ENCODE measurements at regions not wholly inside any gene's neighbourhood (a gene's known extent, or its start where the extent isn't known, plus 50 kb on each side); places are given as distances from the start of the nearest gene placed in this dataset.
"Not testable (repeated sequence)": the region's sequence is repeated elsewhere in the genome, so short reads cannot be mapped to it uniquely, and the experiment has no call there.

DNA sequence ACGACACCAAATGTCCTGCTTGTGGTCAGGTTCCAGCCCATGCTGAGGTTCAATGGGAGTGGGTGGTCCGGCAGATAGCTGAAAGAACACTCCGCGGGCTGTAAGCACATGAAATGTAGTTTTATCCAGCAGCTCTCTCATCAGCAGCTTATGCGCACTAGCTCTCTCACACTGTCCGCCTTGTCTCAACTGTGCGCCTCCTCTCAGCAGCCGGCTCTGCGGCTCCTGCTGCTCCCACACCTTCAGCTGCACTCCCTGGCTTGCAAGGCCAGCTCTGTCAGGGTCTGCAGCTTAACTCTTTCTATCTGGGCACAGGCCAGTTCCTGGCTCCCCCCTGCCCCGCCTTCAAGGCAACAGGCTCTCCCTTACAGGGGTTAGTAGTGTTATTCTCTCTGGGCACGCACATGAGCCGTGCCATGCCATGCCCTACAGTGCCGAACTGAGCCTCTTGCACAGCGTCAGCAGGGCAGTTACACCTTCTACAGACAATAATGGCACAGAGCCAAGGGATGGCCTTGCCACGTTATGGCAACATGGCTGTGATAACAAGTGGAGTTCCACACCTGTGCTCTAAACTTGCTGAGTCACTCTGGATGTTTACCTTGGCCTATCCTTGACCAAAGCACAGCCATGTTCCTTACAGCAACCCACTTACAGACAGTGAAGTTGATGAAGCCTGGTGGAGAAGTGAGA, 84.0 kb upstream of the LRFN2 start:
- DNase-seq, result peak; percentile 83

DNA sequence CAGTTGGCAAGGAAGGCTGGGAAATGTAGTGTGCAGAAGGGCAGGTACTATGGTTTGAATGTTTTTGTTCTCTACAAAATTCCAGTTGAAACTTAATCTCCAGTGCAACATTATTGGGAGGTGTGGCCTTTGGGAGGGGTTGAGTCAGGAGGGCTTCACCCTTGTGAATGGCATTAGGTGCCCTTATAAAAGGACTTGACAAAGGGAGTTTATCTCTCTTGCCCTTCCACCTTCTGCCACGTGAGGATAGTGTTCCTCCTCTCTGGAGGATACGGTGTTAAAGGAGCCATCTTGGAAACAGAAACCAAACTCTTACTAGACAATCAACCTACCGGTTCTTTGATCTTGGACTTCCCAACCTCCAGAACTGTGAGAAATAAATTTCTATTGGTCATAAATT, 82.2 kb upstream of the LRFN2 start:
- no peak for DNase-seq

DNA sequence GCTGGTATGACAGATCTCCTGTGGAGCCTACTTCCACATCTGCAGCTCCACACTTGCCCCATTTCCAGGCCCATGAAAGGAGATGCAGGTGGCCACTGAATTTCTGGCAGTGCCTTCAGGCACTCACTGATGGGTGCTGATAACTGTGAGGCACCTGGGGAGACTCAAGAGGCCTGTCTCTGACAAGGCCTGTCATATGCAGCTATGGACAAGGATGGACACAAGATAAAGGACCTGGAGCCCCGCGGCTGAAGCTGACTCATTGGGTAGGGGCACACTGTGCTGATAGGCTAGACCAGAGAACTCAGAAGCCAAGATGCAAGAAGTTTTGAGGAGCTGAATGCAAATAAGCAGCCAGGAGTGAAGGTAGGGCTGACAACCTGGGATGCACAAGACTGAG, 81.0 kb upstream of the LRFN2 start:
- DNase-seq, result no peak

DNA sequence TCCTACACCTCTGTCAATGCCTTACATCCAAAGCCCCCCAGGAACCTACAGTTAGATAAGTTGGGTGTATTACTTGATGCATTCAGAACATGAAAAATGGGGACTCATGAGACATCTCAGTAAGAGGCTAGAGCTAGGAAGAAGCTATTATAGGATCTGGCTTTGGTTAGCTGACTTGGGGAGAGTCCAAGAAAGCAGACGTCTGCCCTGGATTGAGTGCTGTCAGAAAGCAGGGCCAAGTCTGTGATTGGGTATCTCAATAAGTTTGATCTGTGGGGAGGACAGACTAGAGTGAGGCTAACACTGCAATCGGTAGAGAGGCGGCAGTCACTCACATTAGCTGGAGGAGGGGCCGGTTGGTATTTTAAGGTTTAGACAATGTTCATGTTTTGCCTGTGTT, 79.4 kb upstream of the LRFN2 start:
- no peak for DNase-seq

DNA sequence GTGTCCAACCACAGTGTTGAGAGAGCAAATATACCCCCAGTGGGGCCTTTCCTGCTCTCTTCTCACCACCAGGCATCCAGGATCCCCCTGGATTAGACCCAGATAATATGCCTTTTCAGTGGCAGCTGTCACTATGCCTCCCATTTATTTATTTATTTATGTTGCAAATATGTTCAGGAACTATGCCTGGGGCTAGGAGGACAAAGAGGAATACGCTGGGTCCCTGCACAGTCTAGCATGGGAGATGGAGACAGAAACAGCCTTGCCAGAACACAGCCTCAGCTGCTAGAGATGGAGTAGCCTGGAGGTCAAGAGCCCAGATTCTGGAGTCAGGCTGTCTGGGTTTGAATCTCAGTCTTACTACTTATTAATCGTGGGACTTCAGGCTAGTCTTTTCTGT, 74.6 kb upstream of the LRFN2 start:
- peak; percentile 50 for DNase-seq

DNA sequence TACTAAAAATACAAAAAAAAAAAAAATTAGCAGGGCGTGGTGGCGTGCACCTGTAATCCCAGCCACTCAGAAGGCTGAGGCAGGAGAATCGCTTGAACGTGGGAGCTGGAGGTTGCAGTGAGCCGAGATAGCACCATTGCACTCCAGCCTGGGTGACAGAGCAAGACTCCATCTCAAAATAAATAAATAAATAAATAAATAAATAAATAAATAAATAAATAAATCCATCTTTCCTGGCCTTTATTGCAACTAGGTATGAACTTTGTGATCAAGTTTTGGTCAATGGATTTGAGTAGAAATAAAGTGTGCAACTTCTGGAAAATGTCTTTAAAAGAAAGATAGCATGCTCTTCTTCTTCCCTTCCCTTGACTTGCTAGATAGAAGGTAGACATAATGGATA, 69.6 kb upstream of the LRFN2 start:
- not testable (repeated sequence) for DNase-seq

DNA sequence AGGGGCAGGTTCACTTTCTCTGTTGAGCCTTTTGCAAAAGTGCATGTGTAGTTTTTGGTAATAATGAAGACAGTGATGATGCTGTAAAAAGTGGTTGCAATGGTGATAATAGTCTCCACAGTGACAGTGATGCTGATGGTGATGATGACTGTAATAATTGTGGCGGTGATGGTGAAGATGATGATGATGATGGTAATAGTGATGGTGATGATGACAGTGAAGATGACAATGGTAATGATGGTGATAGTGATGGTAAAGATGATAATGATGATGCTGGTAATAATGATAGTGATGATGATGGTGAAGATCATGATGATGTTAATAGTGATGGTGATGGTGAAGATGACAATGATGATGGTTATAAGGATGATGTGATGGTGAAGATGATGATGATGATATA, 67.7 kb upstream of the LRFN2 start:
- DNase-seq, result no peak

DNA sequence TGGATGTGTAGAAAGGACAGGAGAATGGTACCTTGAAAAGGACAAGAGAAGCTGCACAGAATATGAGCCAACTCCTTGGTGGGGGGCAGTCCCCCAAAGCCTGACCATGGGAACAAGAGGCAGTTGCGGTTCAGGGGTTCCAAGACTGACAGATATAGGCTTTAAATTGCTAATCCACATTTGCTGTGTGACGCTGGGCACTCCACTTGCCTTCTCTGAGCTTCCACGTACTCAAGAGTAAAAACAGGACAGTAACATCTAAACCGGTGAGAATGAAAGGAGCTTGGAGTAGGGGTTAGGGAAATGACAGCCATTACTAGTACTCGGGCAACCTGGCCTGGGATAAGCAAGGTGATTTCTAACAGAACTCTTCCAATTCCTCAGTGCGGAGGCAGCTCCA, 57.9 kb upstream of the LRFN2 start:
- DNase-seq, result no peak

DNA sequence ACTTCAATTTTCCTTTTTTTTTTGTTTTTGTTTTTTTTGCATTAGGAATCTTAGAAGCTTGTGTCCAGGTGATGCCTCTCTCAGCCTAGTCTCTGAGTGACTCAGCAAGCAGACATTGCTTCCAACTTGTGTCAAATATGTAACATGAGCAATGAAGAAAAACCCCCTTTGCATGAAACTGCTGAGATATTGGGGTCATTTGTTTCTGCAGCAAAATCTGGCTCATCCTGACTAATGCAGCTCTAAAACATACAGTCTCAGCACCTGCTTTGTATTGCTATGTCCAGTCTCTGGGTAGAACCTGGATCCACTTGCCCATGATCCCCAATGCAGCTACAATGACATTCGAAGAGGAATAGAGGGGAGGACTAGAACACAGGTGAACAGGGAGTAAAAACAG, 55.7 kb upstream of the LRFN2 start:
- DNase-seq, result no peak

DNA sequence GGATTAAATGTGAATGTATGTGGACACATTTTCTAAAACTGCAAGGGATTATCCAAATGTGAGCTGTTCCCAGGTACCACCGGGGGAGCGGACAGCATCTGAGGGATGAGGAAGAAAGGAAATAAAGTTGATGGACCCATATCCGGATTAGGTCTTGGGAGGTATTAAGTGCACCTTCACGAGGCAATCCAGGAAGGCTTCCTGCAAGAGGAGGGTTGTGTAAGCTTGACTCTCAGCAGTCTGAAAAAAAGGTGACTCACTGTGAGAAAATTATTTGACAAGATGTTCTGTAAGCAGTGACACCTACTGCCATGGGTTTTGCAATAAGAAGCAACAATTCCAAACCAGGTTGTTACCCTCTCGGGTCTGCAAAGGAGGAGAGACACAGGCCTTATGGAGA, 55.0 kb upstream of the LRFN2 start:
- no peak for DNase-seq

DNA sequence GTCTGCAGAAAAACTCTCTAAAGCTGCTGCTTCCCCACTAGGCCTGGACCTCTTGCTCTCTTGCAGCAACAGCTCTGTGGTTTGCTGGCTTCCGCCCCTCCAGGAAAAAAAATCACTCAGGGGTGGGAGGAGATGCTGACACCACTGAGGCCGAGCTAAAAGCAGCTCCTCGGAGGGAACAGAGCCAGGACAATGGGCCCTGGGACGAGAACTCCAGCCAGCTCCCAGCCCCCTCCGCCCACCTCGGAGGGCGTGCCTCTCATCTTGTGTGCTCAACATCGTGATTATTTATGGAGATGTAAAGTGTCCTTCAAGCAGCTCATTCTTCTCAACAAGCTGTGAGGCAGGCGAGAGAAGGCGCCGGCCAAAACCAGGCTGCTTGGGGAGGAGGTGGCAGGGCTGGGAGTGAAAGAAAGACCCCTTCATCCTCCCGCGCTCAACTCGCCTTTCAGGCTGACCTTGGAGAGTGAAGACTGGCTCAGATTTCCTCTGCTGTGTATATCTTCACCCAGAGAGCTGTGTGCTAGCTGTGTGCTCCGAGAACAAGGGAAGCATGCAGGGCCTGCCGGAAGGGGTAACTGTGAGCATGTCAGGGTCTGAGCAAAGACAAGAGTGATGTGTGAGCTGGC, 53.5 kb upstream of the LRFN2 start:
- DNase-seq, result no peak
